HL-60 (cell line): ENCODE measurements at regions not wholly inside any gene's neighbourhood (a gene's known extent, or its start where the extent isn't known, plus 50 kb on each side); places are given as distances from the start of the nearest gene placed in this dataset.

Experiments used
- GABPA ChIP-seq: IDR thresholded peaks from 2 replicates; pipeline ENCODE4 v1.6.1; 2012; ENCODE audit warnings: low read depth
- POLR2AphosphoS5 ChIP-seq: IDR thresholded peaks from 2 replicates; pipeline ENCODE4 v1.6.1; 2012; ENCODE audit warnings: low read depth
- SPI1 ChIP-seq: IDR thresholded peaks from 2 replicates; pipeline ENCODE4 v1.6.1; 2012; ENCODE audit warnings: low read depth, mild to moderate bottlenecking, borderline replicate concordance
- TF ChIP-seq, protein P1 (sequence below): IDR thresholded peaks from one replicate; pipeline ENCODE4 v1.5.1; 2011; ENCODE audit warnings: low read length, control low read depth, inconsistent platforms; ENCODE audit not compliant: insufficient read depth
- TF ChIP-seq, protein P2 (sequence below): IDR thresholded peaks from 2 replicates; pipeline ENCODE4 v1.6.1; 2012; ENCODE audit warnings: low read depth; ENCODE audit not compliant: insufficient replicate concordance

DNA sequence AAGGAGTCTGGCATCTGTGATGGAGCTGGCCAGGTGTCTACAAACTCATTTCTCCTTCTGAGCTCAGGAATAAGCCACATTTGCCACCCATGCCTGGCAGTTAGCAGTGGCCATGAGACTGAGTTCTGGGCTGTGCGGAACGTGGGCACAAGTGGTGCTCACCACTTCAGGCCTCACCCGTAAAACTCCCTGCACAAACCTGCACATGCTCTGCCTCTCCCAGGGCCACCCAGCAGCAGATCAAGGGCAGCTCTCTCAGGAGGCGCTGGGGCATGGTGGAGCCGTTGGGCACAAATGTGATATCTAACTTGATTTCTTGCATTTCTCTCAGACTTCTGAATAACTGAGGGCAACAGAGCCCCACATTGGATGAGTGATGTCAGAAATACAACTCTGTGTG lies 269.5 kb downstream of the HIVEP2 start:
- TF ChIP-seq GABPA (no peak), POLR2AphosphoS5 (no peak), SPI1 (no peak)
- TF ChIP-seq, protein P1, sequence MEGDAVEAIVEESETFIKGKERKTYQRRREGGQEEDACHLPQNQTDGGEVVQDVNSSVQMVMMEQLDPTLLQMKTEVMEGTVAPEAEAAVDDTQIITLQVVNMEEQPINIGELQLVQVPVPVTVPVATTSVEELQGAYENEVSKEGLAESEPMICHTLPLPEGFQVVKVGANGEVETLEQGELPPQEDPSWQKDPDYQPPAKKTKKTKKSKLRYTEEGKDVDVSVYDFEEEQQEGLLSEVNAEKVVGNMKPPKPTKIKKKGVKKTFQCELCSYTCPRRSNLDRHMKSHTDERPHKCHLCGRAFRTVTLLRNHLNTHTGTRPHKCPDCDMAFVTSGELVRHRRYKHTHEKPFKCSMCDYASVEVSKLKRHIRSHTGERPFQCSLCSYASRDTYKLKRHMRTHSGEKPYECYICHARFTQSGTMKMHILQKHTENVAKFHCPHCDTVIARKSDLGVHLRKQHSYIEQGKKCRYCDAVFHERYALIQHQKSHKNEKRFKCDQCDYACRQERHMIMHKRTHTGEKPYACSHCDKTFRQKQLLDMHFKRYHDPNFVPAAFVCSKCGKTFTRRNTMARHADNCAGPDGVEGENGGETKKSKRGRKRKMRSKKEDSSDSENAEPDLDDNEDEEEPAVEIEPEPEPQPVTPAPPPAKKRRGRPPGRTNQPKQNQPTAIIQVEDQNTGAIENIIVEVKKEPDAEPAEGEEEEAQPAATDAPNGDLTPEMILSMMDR: no peak
- TF ChIP-seq, protein P2, sequence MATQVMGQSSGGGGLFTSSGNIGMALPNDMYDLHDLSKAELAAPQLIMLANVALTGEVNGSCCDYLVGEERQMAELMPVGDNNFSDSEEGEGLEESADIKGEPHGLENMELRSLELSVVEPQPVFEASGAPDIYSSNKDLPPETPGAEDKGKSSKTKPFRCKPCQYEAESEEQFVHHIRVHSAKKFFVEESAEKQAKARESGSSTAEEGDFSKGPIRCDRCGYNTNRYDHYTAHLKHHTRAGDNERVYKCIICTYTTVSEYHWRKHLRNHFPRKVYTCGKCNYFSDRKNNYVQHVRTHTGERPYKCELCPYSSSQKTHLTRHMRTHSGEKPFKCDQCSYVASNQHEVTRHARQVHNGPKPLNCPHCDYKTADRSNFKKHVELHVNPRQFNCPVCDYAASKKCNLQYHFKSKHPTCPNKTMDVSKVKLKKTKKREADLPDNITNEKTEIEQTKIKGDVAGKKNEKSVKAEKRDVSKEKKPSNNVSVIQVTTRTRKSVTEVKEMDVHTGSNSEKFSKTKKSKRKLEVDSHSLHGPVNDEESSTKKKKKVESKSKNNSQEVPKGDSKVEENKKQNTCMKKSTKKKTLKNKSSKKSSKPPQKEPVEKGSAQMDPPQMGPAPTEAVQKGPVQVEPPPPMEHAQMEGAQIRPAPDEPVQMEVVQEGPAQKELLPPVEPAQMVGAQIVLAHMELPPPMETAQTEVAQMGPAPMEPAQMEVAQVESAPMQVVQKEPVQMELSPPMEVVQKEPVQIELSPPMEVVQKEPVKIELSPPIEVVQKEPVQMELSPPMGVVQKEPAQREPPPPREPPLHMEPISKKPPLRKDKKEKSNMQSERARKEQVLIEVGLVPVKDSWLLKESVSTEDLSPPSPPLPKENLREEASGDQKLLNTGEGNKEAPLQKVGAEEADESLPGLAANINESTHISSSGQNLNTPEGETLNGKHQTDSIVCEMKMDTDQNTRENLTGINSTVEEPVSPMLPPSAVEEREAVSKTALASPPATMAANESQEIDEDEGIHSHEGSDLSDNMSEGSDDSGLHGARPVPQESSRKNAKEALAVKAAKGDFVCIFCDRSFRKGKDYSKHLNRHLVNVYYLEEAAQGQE: no peak
